SK-N-SH treated with all-trans-retinoic acid at 6 μM for 48 hours (cell line): ENCODE measurements at regions not wholly inside any gene's neighbourhood (a gene's known extent, or its start where the extent isn't known, plus 50 kb on each side); places are given as distances from the start of the nearest gene placed in this dataset.
"Not testable (repeated sequence)": the region's sequence is repeated elsewhere in the genome, so short reads cannot be mapped to it uniquely, and the experiment has no call there.

Source experiments
- ATAC-seq: fragments of 200-7000 bp; cut with Tn5 transposase; 3 replicates; pipeline ENCODE4 v1.9.1; 2020; ENCODE audit warnings: mild to moderate bottlenecking, moderate library complexity
- ARNTL ChIP-seq: fragments of 450-650 bp; formaldehyde crosslinking; IDR thresholded peaks from 2 replicates; pipeline ENCODE4 v1.5.0; 2020; ENCODE audit warnings: low read depth, mild to moderate bottlenecking, moderate library complexity, borderline replicate concordance
- BACH2 ChIP-seq: fragments of 250-450 bp; sonication (Bioruptor Pico); IDR thresholded peaks from 2 replicates; pipeline ENCODE4 v1.9.0; 2021; ENCODE audit warnings: mild to moderate bottlenecking, borderline replicate concordance
- CSDC2 ChIP-seq: fragments of 250-450 bp; sonication (Bioruptor Pico); IDR thresholded peaks from 2 replicates; pipeline ENCODE4 v1.5.0; 2020; ENCODE audit warnings: mild to moderate bottlenecking, moderate library complexity
- CSRNP3 ChIP-seq: fragments of 250-450 bp; sonication (Bioruptor Pico); IDR thresholded peaks from 2 replicates; pipeline ENCODE4 v1.5.1; 2021; ENCODE audit warnings: mild to moderate bottlenecking, moderate library complexity
- ESRRG ChIP-seq: fragments of 250-450 bp; sonication (Bioruptor Pico); IDR thresholded peaks from 2 replicates; pipeline ENCODE4 v1.6.1; 2021; ENCODE audit warnings: mild to moderate bottlenecking
- GLIS3 ChIP-seq: fragments of 250-450 bp; sonication (Bioruptor Pico); IDR thresholded peaks from 2 replicates; pipeline ENCODE4 v1.5.0; 2020; ENCODE audit warnings: mild to moderate bottlenecking, moderate library complexity
- ISL1 ChIP-seq: fragments of 250-450 bp; sonication (Bioruptor Pico); IDR thresholded peaks from 2 replicates; pipeline ENCODE4 v2.1.2; 2022; ENCODE audit warnings: mild to moderate bottlenecking, moderate library complexity
- OSR1 ChIP-seq: fragments of 250-450 bp; sonication (Bioruptor Pico); IDR thresholded peaks from 2 replicates; pipeline ENCODE4 v1.8.0; 2022; ENCODE audit warnings: moderate library complexity, mild to moderate bottlenecking, inconsistent platforms
- POU6F1 ChIP-seq: fragments of 250-450 bp; sonication (Bioruptor Pico); IDR thresholded peaks from 2 replicates; pipeline ENCODE4 v1.8.0; 2021; ENCODE audit warnings: low read depth, mild to moderate bottlenecking, moderate library complexity, borderline replicate concordance
- PPARA ChIP-seq: fragments of 250-450 bp; sonication (Bioruptor Pico); IDR thresholded peaks from 2 replicates; pipeline ENCODE4 v1.5.0; 2020; ENCODE audit warnings: mild to moderate bottlenecking, borderline replicate concordance
- RARB ChIP-seq: fragments of 250-450 bp; sonication (Bioruptor Pico); IDR thresholded peaks from 2 replicates; pipeline ENCODE4 v1.8.0; 2021; ENCODE audit warnings: mild to moderate bottlenecking, moderate library complexity
- SNAI2 ChIP-seq: fragments of 250-450 bp; sonication (Bioruptor Pico); IDR thresholded peaks from 2 replicates; pipeline ENCODE4 v1.5.0; 2020; ENCODE audit warnings: mild to moderate bottlenecking, moderate library complexity
- TOX ChIP-seq: fragments of 250-450 bp; sonication (Bioruptor Pico); IDR thresholded peaks from 2 replicates; pipeline ENCODE4 v1.8.0; 2021; ENCODE audit warnings: mild to moderate bottlenecking, moderate library complexity, borderline replicate concordance
- ZC3H10 ChIP-seq: fragments of 250-450 bp; sonication (Bioruptor Pico); IDR thresholded peaks from 2 replicates; pipeline ENCODE4 v1.5.1; 2021; ENCODE audit warnings: mild to moderate bottlenecking, moderate library complexity
- ZFP3 ChIP-seq: fragments of 250-450 bp; sonication (Bioruptor Pico); IDR thresholded peaks from 2 replicates; pipeline ENCODE4 v1.5.0; 2020; ENCODE audit warnings: mild to moderate bottlenecking, moderate library complexity
- ZFP30 ChIP-seq: fragments of 450-650 bp; formaldehyde crosslinking; IDR thresholded peaks from 2 replicates; pipeline ENCODE4 v1.5.0; 2022; ENCODE audit warnings: mild to moderate bottlenecking, moderate library complexity
- ZNF565 ChIP-seq: fragments of 450-650 bp; formaldehyde crosslinking; conservative IDR thresholded peaks from 2 replicates; pipeline ENCODE4 v1.5.0; 2020; ENCODE audit warnings: low read depth, mild to moderate bottlenecking, moderate library complexity
- ZNF70 ChIP-seq: fragments of 450-650 bp; formaldehyde crosslinking; IDR thresholded peaks from 2 replicates; pipeline ENCODE4 v1.5.0; 2020; ENCODE audit warnings: mild to moderate bottlenecking, moderate library complexity
- ZNF8 ChIP-seq: fragments of 450-650 bp; formaldehyde crosslinking; IDR thresholded peaks from 2 replicates; pipeline ENCODE4 v1.5.0; 2020; ENCODE audit warnings: mild to moderate bottlenecking, moderate library complexity
- TF ChIP-seq, protein P1 (sequence below): fragments of 250-450 bp; sonication (Bioruptor Pico); IDR thresholded peaks from 2 replicates; pipeline ENCODE4 v1.5.0; 2020; ENCODE audit warnings: mild to moderate bottlenecking, moderate library complexity
- TF ChIP-seq, protein P2 (sequence below): fragments of 250-450 bp; sonication (Bioruptor Pico); IDR thresholded peaks from 2 replicates; pipeline ENCODE4 v1.8.0; 2020; ENCODE audit warnings: mild to moderate bottlenecking, moderate library complexity, borderline replicate concordance
- TF ChIP-seq, protein P3 (sequence below): fragments of 250-450 bp; sonication (Bioruptor Pico); IDR thresholded peaks from 2 replicates; pipeline ENCODE4 v1.5.1; 2020; ENCODE audit warnings: low read depth, mild to moderate bottlenecking, moderate library complexity

DNA sequence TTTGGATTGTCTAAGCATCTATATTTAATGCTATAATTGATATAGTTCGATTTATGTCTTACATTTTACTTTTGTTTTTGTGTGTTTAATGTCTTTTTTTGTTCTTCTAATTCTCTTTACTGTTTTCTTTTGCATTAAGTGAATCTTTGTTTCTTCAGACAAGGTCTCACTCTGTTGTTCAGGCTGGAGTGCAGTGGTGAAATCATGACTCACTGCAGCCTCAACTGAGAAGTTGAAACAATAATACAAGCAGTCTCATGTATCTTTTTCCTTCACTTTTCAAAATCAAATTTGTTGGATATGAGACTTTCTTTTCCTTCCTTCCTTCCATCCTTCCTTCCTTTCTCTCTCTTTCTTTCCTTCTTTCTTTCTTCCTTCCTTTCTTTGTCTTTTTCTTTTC lies 1401.6 kb downstream of the ADGRL3 start:
- TF ChIP-seq POU6F1 (CRISPR knock-in tag) (no peak), OSR1 (CRISPR knock-in tag) (no peak), ZC3H10 (CRISPR knock-in tag) (no peak), ZFP30 (CRISPR knock-in tag) (no peak), CSDC2 (CRISPR knock-in tag) (no peak), CSRNP3 (CRISPR knock-in tag) (no peak), ARNTL (CRISPR knock-in tag) (no peak), ZFP3 (CRISPR knock-in tag) (no peak), ZNF70 (CRISPR knock-in tag) (no peak), TOX (CRISPR knock-in tag) (no peak), BACH2 (CRISPR knock-in tag) (no peak), PPARA (CRISPR knock-in tag) (no peak), GLIS3 (no peak), RARB (no peak), ZNF565 (CRISPR knock-in tag) (no peak), ISL1 (CRISPR knock-in tag) (no peak), ESRRG (CRISPR knock-in tag) (no peak)
- TF ChIP-seq, protein P1, sequence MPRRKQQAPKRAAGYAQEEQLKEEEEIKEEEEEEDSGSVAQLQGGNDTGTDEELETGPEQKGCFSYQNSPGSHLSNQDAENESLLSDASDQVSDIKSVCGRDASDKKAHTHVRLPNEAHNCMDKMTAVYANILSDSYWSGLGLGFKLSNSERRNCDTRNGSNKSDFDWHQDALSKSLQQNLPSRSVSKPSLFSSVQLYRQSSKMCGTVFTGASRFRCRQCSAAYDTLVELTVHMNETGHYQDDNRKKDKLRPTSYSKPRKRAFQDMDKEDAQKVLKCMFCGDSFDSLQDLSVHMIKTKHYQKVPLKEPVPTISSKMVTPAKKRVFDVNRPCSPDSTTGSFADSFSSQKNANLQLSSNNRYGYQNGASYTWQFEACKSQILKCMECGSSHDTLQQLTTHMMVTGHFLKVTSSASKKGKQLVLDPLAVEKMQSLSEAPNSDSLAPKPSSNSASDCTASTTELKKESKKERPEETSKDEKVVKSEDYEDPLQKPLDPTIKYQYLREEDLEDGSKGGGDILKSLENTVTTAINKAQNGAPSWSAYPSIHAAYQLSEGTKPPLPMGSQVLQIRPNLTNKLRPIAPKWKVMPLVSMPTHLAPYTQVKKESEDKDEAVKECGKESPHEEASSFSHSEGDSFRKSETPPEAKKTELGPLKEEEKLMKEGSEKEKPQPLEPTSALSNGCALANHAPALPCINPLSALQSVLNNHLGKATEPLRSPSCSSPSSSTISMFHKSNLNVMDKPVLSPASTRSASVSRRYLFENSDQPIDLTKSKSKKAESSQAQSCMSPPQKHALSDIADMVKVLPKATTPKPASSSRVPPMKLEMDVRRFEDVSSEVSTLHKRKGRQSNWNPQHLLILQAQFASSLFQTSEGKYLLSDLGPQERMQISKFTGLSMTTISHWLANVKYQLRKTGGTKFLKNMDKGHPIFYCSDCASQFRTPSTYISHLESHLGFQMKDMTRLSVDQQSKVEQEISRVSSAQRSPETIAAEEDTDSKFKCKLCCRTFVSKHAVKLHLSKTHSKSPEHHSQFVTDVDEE = no peak
- TF ChIP-seq, protein P2, sequence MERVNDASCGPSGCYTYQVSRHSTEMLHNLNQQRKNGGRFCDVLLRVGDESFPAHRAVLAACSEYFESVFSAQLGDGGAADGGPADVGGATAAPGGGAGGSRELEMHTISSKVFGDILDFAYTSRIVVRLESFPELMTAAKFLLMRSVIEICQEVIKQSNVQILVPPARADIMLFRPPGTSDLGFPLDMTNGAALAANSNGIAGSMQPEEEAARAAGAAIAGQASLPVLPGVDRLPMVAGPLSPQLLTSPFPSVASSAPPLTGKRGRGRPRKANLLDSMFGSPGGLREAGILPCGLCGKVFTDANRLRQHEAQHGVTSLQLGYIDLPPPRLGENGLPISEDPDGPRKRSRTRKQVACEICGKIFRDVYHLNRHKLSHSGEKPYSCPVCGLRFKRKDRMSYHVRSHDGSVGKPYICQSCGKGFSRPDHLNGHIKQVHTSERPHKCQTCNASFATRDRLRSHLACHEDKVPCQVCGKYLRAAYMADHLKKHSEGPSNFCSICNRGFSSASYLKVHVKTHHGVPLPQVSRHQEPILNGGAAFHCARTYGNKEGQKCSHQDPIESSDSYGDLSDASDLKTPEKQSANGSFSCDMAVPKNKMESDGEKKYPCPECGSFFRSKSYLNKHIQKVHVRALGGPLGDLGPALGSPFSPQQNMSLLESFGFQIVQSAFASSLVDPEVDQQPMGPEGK (CRISPR knock-in tag) = no peak
- TF ChIP-seq, protein P3, sequence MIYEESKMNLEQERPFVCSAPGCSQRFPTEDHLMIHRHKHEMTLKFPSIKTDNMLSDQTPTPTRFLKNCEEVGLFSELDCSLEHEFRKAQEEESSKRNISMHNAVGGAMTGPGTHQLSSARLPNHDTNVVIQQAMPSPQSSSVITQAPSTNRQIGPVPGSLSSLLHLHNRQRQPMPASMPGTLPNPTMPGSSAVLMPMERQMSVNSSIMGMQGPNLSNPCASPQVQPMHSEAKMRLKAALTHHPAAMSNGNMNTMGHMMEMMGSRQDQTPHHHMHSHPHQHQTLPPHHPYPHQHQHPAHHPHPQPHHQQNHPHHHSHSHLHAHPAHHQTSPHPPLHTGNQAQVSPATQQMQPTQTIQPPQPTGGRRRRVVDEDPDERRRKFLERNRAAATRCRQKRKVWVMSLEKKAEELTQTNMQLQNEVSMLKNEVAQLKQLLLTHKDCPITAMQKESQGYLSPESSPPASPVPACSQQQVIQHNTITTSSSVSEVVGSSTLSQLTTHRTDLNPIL (CRISPR knock-in tag) = no peak
- no peak for ATAC-seq

GRCh38 chr4:62595265-62595664 lies 1395.1 kb downstream of the ADGRL3 start:
- not testable (repeated sequence) for ATAC-seq

DNA sequence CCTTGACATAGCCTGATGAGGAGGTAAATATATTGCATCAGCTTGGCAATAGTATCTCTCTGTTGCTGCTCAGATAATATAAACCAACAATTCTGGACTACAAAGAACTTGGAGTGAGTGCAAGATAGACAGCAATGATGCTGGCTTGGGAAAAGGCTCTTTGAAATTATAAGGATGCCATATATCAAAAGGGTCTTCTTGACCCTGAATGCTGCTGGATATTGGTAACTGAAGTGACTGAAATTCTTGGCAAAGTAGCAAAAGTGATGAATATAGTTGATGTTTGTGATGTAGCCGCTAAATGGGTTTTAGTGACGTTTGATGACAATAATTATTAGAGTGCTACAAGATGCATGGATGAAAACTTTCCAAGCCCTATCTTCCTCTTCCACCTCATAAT lies 1391.6 kb downstream of the ADGRL3 start:
- no peak for ATAC-seq
- TF ChIP-seq BACH2 (CRISPR knock-in tag) = no peak
- TF ChIP-seq TOX (CRISPR knock-in tag) = no peak
- TF ChIP-seq ARNTL (CRISPR knock-in tag) = no peak
- no peak for TF ChIP-seq SNAI2 (CRISPR knock-in tag)
- TF ChIP-seq, protein P2 (CRISPR knock-in tag) = no peak
- TF ChIP-seq, protein P1 = no peak
- TF ChIP-seq ZC3H10 (CRISPR knock-in tag) = no peak
- no peak for TF ChIP-seq ZNF565 (CRISPR knock-in tag)
- no peak for TF ChIP-seq GLIS3
- TF ChIP-seq ZNF8 (CRISPR knock-in tag) = no peak
- no peak for TF ChIP-seq OSR1 (CRISPR knock-in tag)
